ENCODE measurements at regions not wholly inside any gene's neighbourhood (a gene's known extent, or its start where the extent isn't known, plus 50 kb on each side); places are given as distances from the start of the nearest gene placed in this dataset.
"Not testable (repeated sequence)": the region's sequence is repeated elsewhere in the genome, so short reads cannot be mapped to it uniquely, and the experiment has no call there.

DNA sequence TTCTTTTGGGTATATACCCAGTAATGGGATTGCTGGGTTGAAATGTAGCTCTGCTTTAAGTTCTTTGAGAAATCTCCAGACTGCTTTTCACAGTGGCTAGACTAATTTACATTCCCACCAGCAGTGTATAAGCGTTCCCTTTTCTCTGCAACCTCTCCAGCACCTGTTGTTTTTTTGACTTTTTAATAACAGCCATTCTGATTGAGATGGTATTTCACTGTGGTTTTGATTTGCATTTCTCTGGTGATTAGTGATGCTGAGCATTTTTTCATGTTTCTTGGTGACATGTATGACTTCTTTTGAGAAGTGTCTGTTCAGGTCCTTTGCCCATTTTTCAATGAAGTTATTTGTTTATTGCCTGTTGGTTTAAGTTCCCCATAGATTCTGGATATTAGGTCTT, 87.1 kb upstream of the TSC22D2 start:
- DNase-seq (ENCODE audit: low spot score); ATAC-seq; H3K4me1 Mint-ChIP-seq (ENCODE audit: low read depth in 2 of 2); H3K9me3 Mint-ChIP-seq; H3K36me3 Mint-ChIP-seq; H3K27ac Mint-ChIP-seq; H3K4me3 Mint-ChIP-seq: not testable (repeated sequence)
- peaks cover 25 to 32% of the 10 kb centered on the region in 2 donors for H3K27me3 Mint-ChIP-seq

DNA sequence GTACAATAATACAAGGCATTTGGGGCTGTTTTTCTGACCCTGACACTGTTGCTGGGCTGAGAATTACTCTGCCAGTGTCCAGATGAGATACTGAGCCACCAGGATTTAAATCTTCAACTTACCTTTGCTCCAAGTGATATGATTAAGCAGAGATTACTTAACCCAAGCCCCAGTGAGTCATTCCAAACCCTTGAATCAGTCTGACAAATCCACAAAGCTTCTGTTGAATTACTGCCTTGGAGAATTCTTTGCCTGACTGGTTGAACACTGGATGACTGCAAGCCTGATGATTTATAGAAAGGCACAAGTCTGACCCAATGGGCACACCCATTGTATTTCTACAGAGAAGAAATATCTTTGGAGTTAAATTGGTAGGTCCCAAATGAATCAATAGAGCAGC, 88.2 kb upstream of the TSC22D2 start:
- Mint-ChIP-seq H3K4me3 (no peak overlapping the region), H3K27ac (no peak overlapping the region), H3K4me1 (ENCODE audit: low read depth in 2 of 2) (no peaks in the 10 kb centered on the region), H3K9me3 (no peaks in the 10 kb centered on the region), H3K27me3 (peaks cover 21 to 25% of the 10 kb centered on the region in 2 donors), H3K36me3 (no peaks in the 10 kb centered on the region)
- ATAC-seq (no peak), DNase-seq (ENCODE audit: low spot score) (no peak)

DNA sequence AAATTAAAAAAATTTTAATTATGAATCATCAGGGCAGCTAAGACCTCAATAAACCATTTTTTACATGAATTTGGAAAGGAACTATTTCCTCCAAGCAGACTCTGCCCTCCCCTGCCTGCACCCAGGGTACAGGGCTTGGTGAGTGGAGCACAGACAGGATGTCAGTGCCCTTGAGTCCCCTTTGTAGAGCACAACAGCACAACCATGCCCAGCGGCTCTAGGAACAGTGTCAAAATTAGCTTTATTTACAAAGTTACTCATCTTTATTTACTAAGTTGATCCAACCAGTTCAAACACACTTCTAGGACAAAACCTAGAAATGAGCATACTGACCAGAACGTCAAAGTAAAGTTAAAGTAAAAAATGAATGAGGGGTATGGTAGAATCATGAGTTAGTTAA, 90.6 kb upstream of the TSC22D2 start:
- Mint-ChIP-seq H3K9me3 (no peaks in the 10 kb centered on the region), H3K27ac (no peak overlapping the region), H3K27me3 (peaks cover 22 to 29% of the 10 kb centered on the region in 2 donors), H3K36me3 (no peaks in the 10 kb centered on the region), H3K4me1 (ENCODE audit: low read depth in 2 of 2) (no peaks in the 10 kb centered on the region), H3K4me3 (no peak overlapping the region)
- ATAC-seq, result no peak
- no peak for DNase-seq (ENCODE audit: low spot score)

DNA sequence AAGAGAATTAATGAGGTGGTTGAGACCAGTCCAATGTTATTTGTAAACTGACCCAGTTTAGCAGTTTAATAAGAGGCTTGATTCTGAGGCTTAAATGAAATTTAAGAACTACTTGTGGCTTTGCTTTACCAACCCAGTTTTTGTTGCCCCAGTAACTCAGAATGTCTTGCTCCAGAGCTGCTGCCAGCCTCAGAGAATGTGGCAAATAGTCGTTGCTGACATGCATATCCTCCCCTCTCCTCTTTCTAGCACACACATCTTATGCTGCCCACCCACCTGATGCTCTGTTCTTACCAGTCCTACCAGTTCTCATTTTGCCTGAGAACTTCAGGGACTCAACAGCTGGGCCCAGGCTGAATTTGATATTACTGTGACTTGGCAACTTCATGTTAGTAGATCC, 92.4 kb upstream of the TSC22D2 start:
- Mint-ChIP-seq H3K4me1 (ENCODE audit: low read depth in 2 of 2) (no peaks in the 10 kb centered on the region), H3K27ac (no peak overlapping the region), H3K9me3 (no peaks in the 10 kb centered on the region), H3K4me3 (no peak overlapping the region), H3K27me3 (peaks cover 26 to 37% of the 10 kb centered on the region in 2 donors), H3K36me3 (no peaks in the 10 kb centered on the region)
- no peak for DNase-seq (ENCODE audit: low spot score)
- no peak for ATAC-seq

DNA sequence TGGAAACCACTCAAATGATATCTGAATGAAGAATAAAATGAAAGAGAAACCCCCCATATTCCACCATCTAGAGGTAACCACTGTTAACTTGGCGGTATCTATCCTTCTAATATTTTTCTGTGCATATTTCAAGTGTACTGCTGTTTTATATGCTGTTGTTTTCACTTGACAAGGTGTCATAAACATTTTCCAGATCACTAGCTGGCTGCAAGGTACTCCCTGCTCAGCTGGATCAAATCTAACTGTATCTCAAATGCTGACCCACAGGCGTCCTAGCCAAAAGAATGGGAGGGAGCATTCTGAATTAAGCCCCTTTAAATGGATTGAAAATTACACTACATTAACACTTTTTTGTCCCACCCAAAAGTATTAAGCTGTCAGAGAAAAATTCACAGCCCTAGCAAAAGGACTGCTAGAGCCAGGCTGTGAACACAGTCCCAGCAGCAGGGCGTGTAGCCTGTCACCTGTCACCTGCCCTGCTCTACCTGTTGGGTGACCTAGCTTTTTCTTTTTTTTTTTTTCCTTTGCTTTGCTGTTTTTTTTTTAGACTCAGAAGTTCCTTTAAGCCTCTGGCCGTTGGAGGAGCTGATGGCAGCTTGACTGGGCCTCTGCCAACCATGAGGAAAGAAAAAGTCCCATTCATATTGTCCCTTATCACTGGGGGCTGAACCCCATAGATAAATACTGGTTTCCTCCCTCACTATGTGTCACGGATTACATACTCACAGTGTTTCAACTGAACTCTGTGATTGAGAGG, 93.7 kb upstream of the TSC22D2 start:
- H3K9me3 Mint-ChIP-seq, result no peaks in the 10 kb centered on the region
- H3K27me3 Mint-ChIP-seq, result peaks cover 23 to 30% of the 10 kb centered on the region in 2 donors
- H3K27ac Mint-ChIP-seq, result no peak overlapping the region
- H3K4me3 Mint-ChIP-seq, result no peak overlapping the region
- no peaks in the 10 kb centered on the region for H3K4me1 Mint-ChIP-seq (ENCODE audit: low read depth in 2 of 2)
- no peak for ATAC-seq
- H3K36me3 Mint-ChIP-seq, result no peaks in the 10 kb centered on the region
- DNase-seq (ENCODE audit: low spot score), result no peak

DNA sequence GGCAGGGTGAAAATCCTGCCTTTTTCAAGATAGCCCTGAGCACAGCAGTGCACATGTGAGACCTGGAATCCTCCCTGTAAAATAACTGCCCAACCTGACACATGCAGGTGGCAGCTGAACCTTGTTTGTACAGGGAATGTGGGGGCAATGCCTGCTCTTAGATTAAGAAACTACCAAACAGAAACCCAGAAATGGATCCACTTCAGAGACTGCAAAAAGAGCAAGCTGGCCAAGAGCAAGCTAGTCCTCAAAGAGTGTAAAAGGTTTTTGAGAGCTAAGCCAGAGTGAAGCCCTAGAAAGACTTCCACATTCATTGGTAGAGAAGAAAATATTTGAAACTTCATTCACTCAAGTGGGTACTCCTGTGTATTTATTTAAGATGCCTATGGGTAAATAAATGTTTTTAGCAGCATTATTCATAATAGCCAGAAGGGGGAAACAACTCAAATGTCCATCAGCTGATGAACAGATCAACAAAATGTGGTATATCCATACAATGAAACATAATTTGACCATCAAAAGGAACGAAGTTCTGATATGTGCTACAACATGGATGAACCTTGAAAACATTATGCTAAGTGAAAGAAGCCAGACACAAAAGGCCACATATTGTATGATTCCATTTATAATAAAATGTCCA, 96.0 kb upstream of the TSC22D2 start:
- ATAC-seq, result no peak
- Mint-ChIP-seq H3K4me3 (no peak overlapping the region), H3K27ac (no peak overlapping the region), H3K9me3 (no peaks in the 10 kb centered on the region), H3K36me3 (no peaks in the 10 kb centered on the region), H3K27me3 (peaks cover 30 to 34% of the 10 kb centered on the region in 2 donors), H3K4me1 (ENCODE audit: low read depth in 2 of 2) (no peaks in the 10 kb centered on the region)
- DNase-seq (ENCODE audit: low spot score), result no peak

DNA sequence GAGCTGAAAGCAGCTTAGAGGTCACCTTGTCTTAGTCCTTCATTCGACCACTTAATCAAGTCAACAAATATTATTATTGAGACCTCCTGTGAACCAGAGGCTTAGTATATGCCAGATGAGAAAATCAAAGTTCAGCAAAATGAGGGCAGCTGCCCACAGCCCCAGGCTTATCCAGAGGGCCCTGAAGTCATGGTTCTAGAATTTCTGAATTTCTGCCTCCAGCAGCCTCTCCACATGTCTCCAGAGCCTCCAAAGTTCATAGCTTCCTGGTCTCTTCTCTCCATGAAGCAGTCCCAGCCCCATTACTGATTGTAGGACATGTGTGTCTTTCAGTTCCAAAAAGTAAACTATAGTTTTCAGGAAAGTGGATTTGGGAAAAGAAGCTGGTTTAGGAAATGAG, 96.9 kb upstream of the TSC22D2 start:
- Mint-ChIP-seq H3K27ac (no peak overlapping the region), H3K9me3 (no peaks in the 10 kb centered on the region), H3K27me3 (peaks cover 25 to 31% of the 10 kb centered on the region in 2 donors), H3K36me3 (no peaks in the 10 kb centered on the region), H3K4me1 (ENCODE audit: low read depth in 2 of 2) (no peaks in the 10 kb centered on the region), H3K4me3 (no peak overlapping the region)
- no peak for ATAC-seq
- DNase-seq (ENCODE audit: low spot score), result no peak

DNA sequence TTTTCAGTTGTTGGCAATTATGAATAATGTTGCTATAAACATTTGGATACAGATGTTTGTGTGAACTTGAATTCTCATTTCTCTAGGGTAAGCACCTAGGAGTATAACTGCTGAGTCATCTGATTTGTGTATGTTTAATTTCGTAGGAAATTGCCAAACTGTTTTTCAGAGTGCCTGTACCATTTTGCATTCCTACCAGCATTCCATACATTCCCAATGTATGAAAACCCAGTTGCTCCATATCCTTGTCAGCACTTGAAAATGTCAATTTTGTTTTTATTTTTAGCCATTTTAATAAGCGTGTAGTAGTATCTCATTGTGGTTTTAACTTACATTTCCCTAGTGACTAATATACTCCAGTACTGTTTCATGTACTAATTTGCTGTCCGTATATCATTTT, 98.5 kb upstream of the TSC22D2 start:
- H3K4me3 Mint-ChIP-seq, result no peak overlapping the region
- H3K27me3 Mint-ChIP-seq, result peaks cover 27 to 40% of the 10 kb centered on the region in 2 donors
- no peaks in the 10 kb centered on the region for H3K36me3 Mint-ChIP-seq
- DNase-seq (ENCODE audit: low spot score) (no peak), ATAC-seq (no peak)
- H3K9me3 Mint-ChIP-seq, result no peaks in the 10 kb centered on the region
- H3K4me1 Mint-ChIP-seq (ENCODE audit: low read depth in 2 of 2), result no peaks in the 10 kb centered on the region
- no peak overlapping the region for H3K27ac Mint-ChIP-seq

DNA sequence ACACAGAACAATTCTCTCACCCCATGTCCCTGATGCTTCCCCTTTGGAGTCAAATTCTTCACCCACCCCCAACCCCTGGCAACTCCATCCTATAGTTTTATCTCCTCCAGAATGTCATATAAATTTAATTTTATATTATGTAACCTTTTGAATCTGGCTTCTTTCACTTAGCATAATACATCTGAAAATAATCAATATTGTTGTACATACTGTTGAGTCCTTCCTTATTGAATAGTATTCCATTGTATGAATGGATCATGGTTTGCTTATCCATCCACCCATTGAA, 98.9 kb upstream of the TSC22D2 start:
- ATAC-seq (no peak), DNase-seq (ENCODE audit: low spot score) (no peak)
- Mint-ChIP-seq H3K4me1 (ENCODE audit: low read depth in 2 of 2) (no peaks in the 10 kb centered on the region), H3K27ac (no peak overlapping the region), H3K4me3 (no peak overlapping the region), H3K9me3 (no peaks in the 10 kb centered on the region), H3K27me3 (peaks cover 27 to 43% of the 10 kb centered on the region in 2 donors), H3K36me3 (no peaks in the 10 kb centered on the region)

DNA sequence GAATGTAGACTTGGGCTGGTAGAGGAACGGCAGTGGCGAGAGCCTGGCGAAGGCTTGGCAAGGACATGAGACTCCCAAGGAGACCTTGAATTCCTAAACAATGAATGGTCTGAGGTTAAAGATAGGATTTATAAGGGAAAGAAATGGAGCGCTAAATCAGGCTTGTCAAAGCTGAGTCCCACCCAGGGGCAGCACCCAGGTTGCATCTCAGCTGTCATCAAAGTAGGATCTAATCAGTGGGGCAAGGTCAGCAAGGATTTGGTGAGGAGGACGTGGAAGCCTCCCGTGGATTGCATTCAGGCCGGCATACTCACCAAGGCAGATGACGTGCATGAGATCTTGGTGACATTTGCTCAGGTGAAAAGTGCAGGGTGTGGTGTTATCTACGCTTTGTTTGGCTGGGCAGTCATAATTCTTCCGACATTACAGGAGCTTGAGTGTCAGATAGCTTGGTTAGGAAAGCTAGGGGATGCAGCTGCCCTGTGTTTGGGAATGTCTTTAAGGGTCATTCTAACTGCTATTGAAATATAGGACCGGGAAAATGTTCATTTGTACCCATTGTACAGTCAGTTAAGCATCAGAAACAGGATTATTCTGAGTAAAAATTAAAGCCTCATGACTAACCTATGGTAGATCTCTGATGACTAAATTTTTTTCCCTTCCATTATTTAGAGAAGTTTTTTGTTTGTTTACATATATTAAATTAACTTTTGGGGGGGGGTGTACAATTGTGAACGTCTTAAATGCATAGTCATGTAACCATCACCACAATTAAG, 99.4 kb upstream of the TSC22D2 start:
- H3K4me3 Mint-ChIP-seq, result no peak overlapping the region
- H3K27ac Mint-ChIP-seq, result no peak overlapping the region
- no peaks in the 10 kb centered on the region for H3K4me1 Mint-ChIP-seq (ENCODE audit: low read depth in 2 of 2)
- no peaks in the 10 kb centered on the region for H3K9me3 Mint-ChIP-seq
- ATAC-seq (no peak), DNase-seq (ENCODE audit: low spot score) (no peak)
- no peaks in the 10 kb centered on the region for H3K36me3 Mint-ChIP-seq
- peaks cover 28 to 42% of the 10 kb centered on the region in 2 donors for H3K27me3 Mint-ChIP-seq

DNA sequence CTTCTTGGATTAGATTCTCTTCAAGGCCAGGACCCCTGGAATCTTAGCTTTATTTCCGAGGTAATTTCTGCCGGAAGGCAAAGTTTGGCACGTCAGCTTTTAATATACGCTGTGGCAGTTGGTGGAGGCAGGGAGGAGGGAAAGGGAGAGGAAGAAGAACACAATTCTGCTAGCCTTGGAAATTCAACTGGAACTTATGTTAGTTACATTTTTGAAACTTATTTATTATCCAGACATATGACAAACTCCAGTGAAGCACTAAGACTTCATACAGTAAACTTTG, 100.1 kb upstream of the TSC22D2 start:
- Mint-ChIP-seq H3K36me3 (no peaks in the 10 kb centered on the region), H3K4me3 (no peak overlapping the region), H3K4me1 (ENCODE audit: low read depth in 2 of 2) (no peaks in the 10 kb centered on the region), H3K9me3 (no peaks in the 10 kb centered on the region), H3K27me3 (peaks cover 31 to 38% of the 10 kb centered on the region in 2 donors), H3K27ac (no peak overlapping the region)
- ATAC-seq (no peak), DNase-seq (ENCODE audit: low spot score) (no peak)

DNA sequence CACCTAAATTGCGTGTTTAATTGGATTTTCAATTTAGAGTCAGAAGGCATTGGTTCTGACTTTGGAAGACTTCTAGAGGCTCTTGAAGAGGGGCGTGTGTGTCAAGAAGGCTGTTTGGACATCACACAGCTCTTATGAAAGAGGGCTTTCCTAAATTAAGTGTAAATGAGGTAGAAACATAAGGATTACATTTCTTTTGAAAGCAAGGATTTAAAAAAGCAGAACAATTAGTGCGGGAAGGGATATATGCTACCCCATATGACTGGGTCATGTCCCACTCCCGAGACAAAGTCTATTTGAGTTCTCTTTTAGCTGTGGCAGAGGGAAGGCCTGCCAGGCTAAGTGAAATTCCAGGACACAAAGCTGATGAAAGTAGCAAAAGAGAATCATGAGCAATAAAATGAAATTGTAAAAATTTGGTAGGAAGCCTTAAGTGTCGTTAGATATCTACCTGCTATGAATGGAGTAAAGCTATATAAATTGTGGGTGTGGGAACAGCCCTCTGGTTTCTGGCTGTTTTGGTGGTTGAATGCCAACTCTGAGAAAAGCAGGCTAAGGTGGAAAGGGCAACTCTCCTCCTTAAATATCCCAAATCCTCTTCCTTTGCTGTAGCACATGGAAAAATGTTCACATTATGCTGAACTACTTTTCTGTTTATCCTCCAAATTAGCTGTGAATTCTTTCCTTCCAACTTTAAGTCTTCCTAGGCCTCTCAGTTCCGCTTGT, 100.6 kb upstream of the TSC22D2 start:
- peaks cover 33 to 43% of the 10 kb centered on the region in 2 donors for H3K27me3 Mint-ChIP-seq
- no peaks in the 10 kb centered on the region for H3K4me1 Mint-ChIP-seq (ENCODE audit: low read depth in 2 of 2)
- no peaks in the 10 kb centered on the region for H3K9me3 Mint-ChIP-seq
- H3K36me3 Mint-ChIP-seq, result no peaks in the 10 kb centered on the region
- H3K4me3 Mint-ChIP-seq, result no peak overlapping the region
- ATAC-seq (no peak), DNase-seq (ENCODE audit: low spot score) (no peak)
- H3K27ac Mint-ChIP-seq, result no peak overlapping the region

DNA sequence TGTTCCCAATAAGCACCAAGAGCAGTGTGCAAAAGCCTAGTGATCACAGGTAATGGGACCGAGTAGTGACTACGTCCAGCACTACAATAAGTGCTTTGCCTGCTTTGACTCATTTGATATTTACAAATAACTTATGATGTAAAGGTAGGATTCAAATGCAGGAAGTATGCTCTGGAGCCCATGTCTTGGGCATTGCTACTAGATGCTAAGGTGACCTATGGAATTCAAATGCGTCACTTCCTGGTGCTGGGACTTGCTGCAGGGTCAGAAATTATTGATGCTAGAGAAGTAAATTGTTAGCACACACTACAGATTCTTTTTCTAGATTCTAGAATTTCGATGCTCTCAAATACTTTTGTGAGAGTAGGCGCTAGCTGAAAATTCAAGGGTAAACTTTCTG, 101.2 kb upstream of the TSC22D2 start:
- ATAC-seq (no peak), DNase-seq (ENCODE audit: low spot score) (no peak)

DNA sequence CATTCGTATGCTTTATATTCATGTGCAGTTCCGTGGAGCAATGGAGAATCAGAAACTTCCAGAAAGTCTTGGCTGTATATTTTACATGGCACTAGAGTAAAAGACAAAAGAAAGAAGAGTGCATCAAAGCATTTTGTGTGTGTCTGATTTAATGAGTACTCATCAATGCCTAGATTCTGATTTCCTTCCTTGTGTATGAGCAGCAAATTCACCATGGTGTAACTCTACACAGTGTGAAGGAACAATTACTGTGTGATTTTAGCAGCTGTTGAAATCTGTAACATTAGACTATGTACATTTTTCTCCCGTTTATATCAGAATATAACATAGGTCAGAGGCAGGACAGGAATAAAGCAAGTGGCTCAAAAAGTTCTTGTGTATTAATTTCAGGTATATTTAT, 102.0 kb upstream of the TSC22D2 start:
- DNase-seq (ENCODE audit: low spot score), result no peak
- Mint-ChIP-seq H3K4me1 (ENCODE audit: low read depth in 2 of 2) (no peaks in the 10 kb centered on the region), H3K27me3 (peaks cover 29 to 51% of the 10 kb centered on the region in 2 donors), H3K4me3 (no peak overlapping the region), H3K27ac (no peak overlapping the region), H3K9me3 (no peaks in the 10 kb centered on the region), H3K36me3 (no peaks in the 10 kb centered on the region)
- no peak for ATAC-seq

More for the DNA sequence above, 101.2 kb upstream of the TSC22D2 start:
- Mint-ChIP-seq H3K36me3 (no peaks in the 10 kb centered on the region), H3K4me3 (no peak overlapping the region), H3K9me3 (no peaks in the 10 kb centered on the region), H3K27ac (no peak overlapping the region), H3K4me1 (ENCODE audit: low read depth in 2 of 2) (no peaks in the 10 kb centered on the region), H3K27me3 (peaks cover 32 to 48% of the 10 kb centered on the region in 2 donors)
